Stomach (tissue), 8 donors: ENCODE measurements at regions not wholly inside any gene's neighbourhood (a gene's known extent, or its start where the extent isn't known, plus 50 kb on each side); places are given as distances from the start of the nearest gene placed in this dataset.
A peak's percentile ranks its signal among the peaks of the same experiment; 100 is the strongest.

ENCODE experiments used
- DNase-seq, 2 donors: peaks; one replicate each; pipeline versions ENCODE4 v3.0.0 to v3.0.0-alpha.2; 2013 to 2019
- H3K27ac ChIP-seq, 5 donors: fragments of 200-600 bp in 4 of 5; sonication (generic) in 4 of 5; one replicate each; pipeline ENCODE4 v1.5.1; 2013 to 2019; ENCODE audit warnings: mild to moderate bottlenecking in 1 of 5, moderate library complexity in 1 of 5
- H3K27me3 ChIP-seq, 3 donors: fragments of 200-600 bp; sonication (generic); one replicate each; pipeline ENCODE4 v1.5.1; 2017 to 2019; ENCODE audit warnings: mixed run types in 1 of 3
- H3K36me3 ChIP-seq, 4 donors: fragments of 200-600 bp; sonication (generic); 1 replicate in 3 of 4; 2 replicates in 1 of 4; pipeline ENCODE4 v1.5.1; 2016 to 2019
- H3K4me1 ChIP-seq, 4 donors: fragments of 200-600 bp; sonication (generic); one replicate each; pipeline ENCODE4 v1.5.1; 2016 to 2019
- H3K4me3 ChIP-seq, 4 donors: fragments of 200-600 bp; sonication (generic) in 3 of 4; one replicate each; pipeline ENCODE4 v1.5.1; 2016 to 2019; ENCODE audit warnings: mild to moderate bottlenecking in 1 of 4
- H3K9me3 ChIP-seq, 4 donors: fragments of 200-600 bp; sonication (generic); one replicate each; pipeline ENCODE4 v1.5.1; 2016 to 2019
- EP300 ChIP-seq: sonication (generic); formaldehyde crosslinking; IDR thresholded peaks from one replicate; pipeline ENCODE4 v1.6.1; 2017; ENCODE audit warnings: antibody characterized with exemption
- POLR2A ChIP-seq, 4 donors: fragments of 450-650 bp; IDR thresholded peaks; one replicate each; pipeline ENCODE4 v1.6.1; 2016; ENCODE audit warnings: antibody characterized with exemption in 4 of 4, control low read depth in 2 of 4, mild to moderate bottlenecking in 1 of 4, moderate library complexity in 1 of 4
- POLR2AphosphoS5 ChIP-seq, 3 donors: sonication (generic); formaldehyde crosslinking; IDR thresholded peaks; one replicate each; pipeline ENCODE4 v1.6.1; 2016; ENCODE audit warnings: antibody characterized with exemption in 3 of 3
- WGBS, 5 donors: extraction: QIAGEN DNeasy Blood & Tissue Kit in 3 of 5; methylation state at CpG; one replicate each; pipeline versions ENCODE4 v1.1.5 to v1.1.7; 2013 to 2018; 5-methylcytosine and 5-hydroxymethylcytosine counted together
- intact Hi-C: fragments of 100-400 bp; cut with DNase I; formaldehyde crosslinking; loops from one replicate; pipeline ENCODE4 v1.15.1; 2023; ENCODE audit warnings: low total_unique reads
- TF ChIP-seq, protein P1 (sequence below), 7 experiments: fragments of 450-650 bp in 4 of 7; fragments of 200-600 bp in 3 of 7; sonication (generic) in 3 of 7; IDR thresholded peaks; one replicate each; pipeline ENCODE4 v1.5.1; 2016 to 2019; ENCODE audit warnings: antibody characterized with exemption in 7 of 7, control low read depth in 2 of 7, mild to moderate bottlenecking in 1 of 7
- donor health status: healthy with polysubstance abuse.
- donor health status: Bipolar disorder and iron deficiency.
- donor health status: healthy.

DNA sequence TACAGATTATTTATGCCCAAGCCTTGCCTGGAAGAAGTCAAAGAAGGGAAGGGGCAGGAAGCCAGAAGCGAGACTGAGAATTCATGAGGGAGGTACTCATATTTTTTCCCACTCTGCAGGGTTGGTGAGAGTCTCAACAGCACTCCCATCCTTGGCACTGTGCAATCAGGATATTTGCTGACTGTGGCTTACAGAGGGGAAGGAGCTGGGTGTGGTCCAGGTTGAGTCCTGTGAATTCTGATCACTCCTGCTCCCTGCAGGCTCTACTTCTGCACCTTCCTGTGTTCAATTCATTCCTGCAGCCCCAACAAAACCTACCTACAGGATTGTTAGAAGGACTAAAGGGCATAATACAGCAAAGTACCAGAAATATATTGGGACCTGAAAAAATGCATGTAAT, 530.5 kb downstream of the INSC start:
- intact Hi-C loops = loop anchor here (5.0 kb wide), 1 partner anchor 967 kb away; no protein-coding TSS in a partner anchor
- H3K9me3 ChIP-seq = no peaks in the 10 kb centered on the region
- H3K36me3 ChIP-seq = no peaks in the 10 kb centered on the region
- peak in 1 of 2 donors; percentile 50 for DNase-seq
- no peaks in the 10 kb centered on the region for H3K27me3 ChIP-seq
- H3K4me3 ChIP-seq = no peak overlapping the region
- 32 to 62% (median 52%) methylated on average over 1 of the region's 1 CpG for WGBS, 5 donors
- H3K27ac ChIP-seq = no peak overlapping the region
- peaks cover 0 to 10% (median 4%) of the 10 kb centered on the region in 4 donors for H3K4me1 ChIP-seq
- TF ChIP-seq POLR2AphosphoS5 (IDR thresholded peaks at IDR 0.05) (no peak), EP300 (no peak), POLR2A (IDR thresholded peaks at IDR 0.05) (no peak)
- TF ChIP-seq, protein P1, sequence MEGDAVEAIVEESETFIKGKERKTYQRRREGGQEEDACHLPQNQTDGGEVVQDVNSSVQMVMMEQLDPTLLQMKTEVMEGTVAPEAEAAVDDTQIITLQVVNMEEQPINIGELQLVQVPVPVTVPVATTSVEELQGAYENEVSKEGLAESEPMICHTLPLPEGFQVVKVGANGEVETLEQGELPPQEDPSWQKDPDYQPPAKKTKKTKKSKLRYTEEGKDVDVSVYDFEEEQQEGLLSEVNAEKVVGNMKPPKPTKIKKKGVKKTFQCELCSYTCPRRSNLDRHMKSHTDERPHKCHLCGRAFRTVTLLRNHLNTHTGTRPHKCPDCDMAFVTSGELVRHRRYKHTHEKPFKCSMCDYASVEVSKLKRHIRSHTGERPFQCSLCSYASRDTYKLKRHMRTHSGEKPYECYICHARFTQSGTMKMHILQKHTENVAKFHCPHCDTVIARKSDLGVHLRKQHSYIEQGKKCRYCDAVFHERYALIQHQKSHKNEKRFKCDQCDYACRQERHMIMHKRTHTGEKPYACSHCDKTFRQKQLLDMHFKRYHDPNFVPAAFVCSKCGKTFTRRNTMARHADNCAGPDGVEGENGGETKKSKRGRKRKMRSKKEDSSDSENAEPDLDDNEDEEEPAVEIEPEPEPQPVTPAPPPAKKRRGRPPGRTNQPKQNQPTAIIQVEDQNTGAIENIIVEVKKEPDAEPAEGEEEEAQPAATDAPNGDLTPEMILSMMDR (IDR thresholded peaks at IDR 0.05) = no peak

DNA sequence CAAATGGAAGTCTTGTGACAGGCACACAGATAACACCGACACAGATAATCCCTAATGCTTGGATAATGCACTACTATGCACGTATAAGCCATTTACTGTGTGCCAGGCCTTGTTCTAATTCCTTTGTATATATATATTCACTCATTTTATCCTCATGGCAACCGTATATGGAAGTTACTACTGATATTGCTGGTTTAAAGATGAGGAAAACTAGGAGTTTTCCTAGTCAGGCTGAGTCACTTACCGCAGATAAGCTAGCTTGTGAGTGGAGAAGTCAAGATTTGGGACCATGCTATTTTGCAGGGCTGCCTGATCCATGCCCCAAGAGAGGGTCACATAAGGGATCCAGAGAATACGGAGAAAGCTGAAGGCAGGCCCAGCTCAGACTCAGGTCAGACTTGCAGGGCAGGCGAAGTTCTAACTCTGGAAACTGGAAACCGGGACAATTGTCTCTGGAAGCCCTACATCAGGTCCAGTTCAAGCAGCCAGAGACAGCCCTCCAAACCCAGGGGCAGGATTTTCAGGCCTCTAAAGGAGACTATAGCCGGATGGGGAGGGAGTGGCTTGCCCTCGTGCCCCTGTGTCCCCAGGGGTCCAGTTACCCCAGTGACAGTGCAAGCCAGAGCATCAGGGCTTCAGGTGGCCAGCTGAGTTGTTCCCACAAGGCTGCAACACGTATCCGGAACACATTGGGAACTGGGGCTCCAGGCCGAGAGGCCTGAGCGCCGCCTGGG, 534.8 kb downstream of the INSC start:
- TF ChIP-seq, protein P1 (IDR thresholded peaks at IDR 0.05) = no peak
- TF ChIP-seq POLR2A (IDR thresholded peaks at IDR 0.05) (no peak), EP300 (no peak), POLR2AphosphoS5 (IDR thresholded peaks at IDR 0.05) (no peak)
- Histone ChIP-seq H3K4me3 (peak overlapping the region in 1 of 4 donors; percentile 50), H3K27me3 (peaks cover 0 to 6% (median 0%) of the 10 kb centered on the region in 3 donors), H3K4me1 (peaks cover 0 to 29% (median 12%) of the 10 kb centered on the region in 4 donors), H3K36me3 (no peaks in the 10 kb centered on the region), H3K9me3 (no peaks in the 10 kb centered on the region), H3K27ac (peak overlapping the region in 4 of 5 donors; percentile 72 to 82 (median 80))
- no peak for DNase-seq
- 48 to 59% (median 51%) methylated on average over 11 to 14 of the region's 14 CpGs for WGBS, 5 donors
- intact Hi-C loops = loop anchor here (5.0 kb wide), 1 partner anchor 963 kb away; no protein-coding TSS in a partner anchor

DNA sequence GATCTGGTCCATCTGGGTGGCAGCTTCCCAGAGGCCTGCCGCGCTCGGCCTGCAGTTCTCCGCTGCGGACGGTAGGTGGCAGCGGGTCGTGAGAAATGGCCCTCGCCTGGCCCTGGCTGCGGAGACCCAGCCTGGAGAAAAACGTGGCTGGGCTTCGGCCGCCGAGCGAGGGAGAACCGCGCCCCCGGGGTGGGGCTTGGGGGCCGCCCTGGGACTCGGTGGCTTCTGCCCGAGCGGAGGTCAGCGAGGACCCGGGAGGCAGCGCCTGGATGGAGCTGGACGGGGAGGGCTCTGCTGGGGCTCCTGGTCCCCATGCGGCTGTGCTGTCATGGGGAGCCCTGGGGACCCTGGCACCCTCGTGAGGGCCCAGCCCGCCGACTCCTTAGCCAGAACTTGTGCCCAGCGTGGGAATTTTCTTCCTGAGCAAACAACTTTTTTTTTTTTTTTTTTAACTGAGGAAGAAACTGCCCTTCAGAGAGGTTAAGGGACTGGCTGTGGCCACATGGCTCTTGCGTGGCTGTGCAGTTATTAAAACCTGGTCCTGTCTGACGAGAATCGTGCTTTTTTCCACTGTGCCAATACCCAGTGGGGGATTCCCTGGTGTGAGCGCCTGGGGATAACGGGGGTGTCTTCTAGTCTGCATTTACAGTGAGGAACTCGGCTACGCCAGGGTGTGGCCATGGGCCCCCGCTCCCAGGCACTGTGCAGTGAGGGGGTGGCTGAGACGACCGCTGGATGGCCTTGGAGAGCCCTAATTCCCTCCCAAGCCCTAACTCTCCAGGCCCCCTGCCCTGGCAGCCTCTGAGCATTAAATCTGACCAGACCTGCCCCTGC, 535.6 kb downstream of the INSC start:
- Histone ChIP-seq H3K4me1 (peaks cover 0 to 22% (median 12%) of the 10 kb centered on the region in 4 donors), H3K36me3 (no peaks in the 10 kb centered on the region), H3K9me3 (no peaks in the 10 kb centered on the region), H3K4me3 (peak overlapping the region; percentile 41 to 50 (median 44)), H3K27ac (peak overlapping the region; percentile 72 to 82 (median 79)), H3K27me3 (peaks cover 0 to 6% (median 0%) of the 10 kb centered on the region in 3 donors)
- intact Hi-C loops = no loop called here
- no peak for TF ChIP-seq POLR2A (IDR thresholded peaks at IDR 0.05)
- TF ChIP-seq POLR2AphosphoS5 (IDR thresholded peaks at IDR 0.05) = peak; percentile 42 to 76 (median 66)
- TF ChIP-seq, protein P1 (IDR thresholded peaks at IDR 0.05) = peak in 6 of 7 experiments; percentile 69 to 99 (median 98)
- no peak for TF ChIP-seq EP300
- peak; percentile 93 to 98 for DNase-seq
- WGBS, 5 donors = 2 to 11% (median 5%) methylated on average over 19 to 41 of the region's 41 CpGs

DNA sequence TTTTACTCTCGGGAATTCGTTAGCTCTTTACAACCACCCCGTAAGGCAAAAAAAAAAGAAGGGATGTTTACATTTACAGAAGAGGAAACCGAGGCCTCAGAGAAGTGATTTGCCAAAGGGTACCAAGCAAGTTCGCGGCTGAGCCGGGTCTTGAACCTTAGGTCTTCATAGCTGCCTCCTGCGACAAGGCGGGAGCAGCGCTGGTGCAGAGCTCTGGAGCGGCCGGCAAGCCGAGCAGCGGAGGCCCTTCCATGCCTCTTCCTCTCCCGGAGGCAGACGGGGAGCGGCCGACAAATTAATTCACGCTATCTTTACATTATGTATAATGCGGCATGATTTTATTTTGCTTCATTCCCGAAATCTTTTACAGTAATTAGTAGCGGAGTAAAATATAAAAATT, 536.3 kb downstream of the INSC start:
- intact Hi-C loops = no loop called here
- H3K9me3 ChIP-seq = no peaks in the 10 kb centered on the region
- no peak overlapping the region for H3K4me3 ChIP-seq
- whole genome bisulfite sequencing, 5 donors = 73 to 87% (median 83%) methylated on average over 22 of the region's 22 CpGs
- H3K4me1 ChIP-seq = peaks cover 0 to 19% (median 12%) of the 10 kb centered on the region in 4 donors
- peak in 1 of 2 donors; percentile 32 for DNase-seq
- no peak for TF ChIP-seq POLR2A (IDR thresholded peaks at IDR 0.05)
- no peak for TF ChIP-seq POLR2AphosphoS5 (IDR thresholded peaks at IDR 0.05)
- TF ChIP-seq EP300 = no peak
- TF ChIP-seq, protein P1 (IDR thresholded peaks at IDR 0.05) = no peak
- H3K36me3 ChIP-seq = no peaks in the 10 kb centered on the region
- H3K27ac ChIP-seq = peak overlapping the region in 4 of 5 donors; percentile 34 to 82 (median 80)
- peaks cover 0 to 6% (median 0%) of the 10 kb centered on the region in 3 donors for H3K27me3 ChIP-seq
